IMR-90 (cell line): ENCODE measurements at regions not wholly inside any gene's neighbourhood (a gene's known extent, or its start where the extent isn't known, plus 50 kb on each side); places are given as distances from the start of the nearest gene placed in this dataset.

ENCODE experiments used
- ATAC-seq: fragments of 200-7000 bp; cut with Tn5 transposase; 2 replicates; pipeline ENCODE4 v1.9.1; 2020; ENCODE audit warnings: low read depth, mild to moderate bottlenecking, moderate library complexity
- BruUV-seq: library from RNA; stranded (reverse); fragments of 400-500 nt; replicated peaks from 2 replicates; lab custom pipeline; 2021; lab: Mats Ljungman, UMichigan
- CTCF ChIA-PET: fragments of 300-600 bp; formaldehyde crosslinking; extraction: SDS; loops from one replicate; lab custom pipeline; 2021; ENCODE audit warnings: antibody characterized with exemption; lab: Yijun Ruan, JAX
- POLR2A ChIA-PET: fragments of 300-600 bp; sonication (Branson Sonifier 250); formaldehyde crosslinking; loops from one replicate; lab custom pipeline; 2022; ENCODE audit warnings: antibody characterized with exemption; ENCODE audit not compliant: unreplicated experiment; lab: Charles Lee
- DNase-seq: peaks from one replicate; pipeline ENCODE4 v3.0.0; 2013
- H2AFZ ChIP-seq: replicated peaks from 2 replicates; pipeline ENCODE3; 2013; ENCODE audit warnings: low read length, mild to moderate bottlenecking; ENCODE audit not compliant: poor library complexity
- H2AK5ac ChIP-seq: 2 replicates; pipeline ENCODE4 v1.6.1; 2013; ENCODE audit warnings: low read depth, low read length, inconsistent platforms
- H2AK9ac ChIP-seq: replicated peaks from 2 replicates; pipeline ENCODE3; 2013; ENCODE audit warnings: mild to moderate bottlenecking, low read depth, low read length, moderate library complexity; ENCODE audit not compliant: poor library complexity
- H2BK120ac ChIP-seq: 2 replicates; pipeline ENCODE4 v1.6.1; 2013; ENCODE audit warnings: low read depth, low read length, inconsistent platforms
- H2BK15ac ChIP-seq: 3 replicates; pipeline ENCODE4 v1.6.1; 2013; ENCODE audit warnings: low read depth, low read length, inconsistent platforms
- H2BK20ac ChIP-seq: 2 replicates; pipeline ENCODE4 v1.6.1; 2013; ENCODE audit warnings: low read depth, mild to moderate bottlenecking, inconsistent platforms, low read length, moderate library complexity
- H2BK5ac ChIP-seq: 2 replicates; pipeline ENCODE4 v1.6.1; 2013; ENCODE audit warnings: mild to moderate bottlenecking, low read depth, low read length, inconsistent platforms; ENCODE audit not compliant: poor library complexity, severe bottlenecking
- H3K14ac ChIP-seq: replicated peaks from 2 replicates; pipeline ENCODE4 v1.6.1; 2013; ENCODE audit warnings: low read depth, low read length, inconsistent platforms
- H3K18ac ChIP-seq: 2 replicates; pipeline ENCODE4 v1.6.1; 2013; ENCODE audit warnings: low read depth, low read length, control low read depth
- H3K23ac ChIP-seq: 2 replicates; pipeline ENCODE4 v1.6.1; 2013; ENCODE audit warnings: low read depth, low read length, inconsistent platforms
- H3K27ac ChIP-seq: 2 replicates; pipeline ENCODE4 v1.5.1; 2013; ENCODE audit warnings: mild to moderate bottlenecking, control low read depth, low read length; ENCODE audit not compliant: insufficient read depth
- H3K27me3 ChIP-seq: 2 replicates; pipeline ENCODE4 v1.6.1; 2013; ENCODE audit warnings: low read length; ENCODE audit not compliant: control insufficient read depth, insufficient read depth
- H3K36me3 ChIP-seq: 2 replicates; pipeline ENCODE4 v1.6.1; 2013; ENCODE audit warnings: low read length, mixed read lengths; ENCODE audit not compliant: control insufficient read depth, insufficient read depth
- H3K4ac ChIP-seq: 2 replicates; pipeline ENCODE4 v1.6.1; 2013; ENCODE audit warnings: low read depth, low read length, inconsistent platforms
- H3K4me1 ChIP-seq: 2 replicates; pipeline ENCODE4 v1.6.1; 2013; ENCODE audit warnings: low read length, mixed read lengths; ENCODE audit not compliant: control insufficient read depth, insufficient read depth
- H3K4me2 ChIP-seq: 2 replicates; pipeline ENCODE4 v1.6.1; 2013; ENCODE audit warnings: low read depth, mild to moderate bottlenecking, control low read depth, low read length, moderate library complexity
- H3K4me3 ChIP-seq: 2 replicates; pipeline ENCODE4 v1.5.1; 2013; ENCODE audit warnings: low read depth, mild to moderate bottlenecking, control low read depth, low read length, moderate library complexity; ENCODE audit not compliant: insufficient read depth
- H3K56ac ChIP-seq: 2 replicates; pipeline ENCODE4 v1.6.1; 2013; ENCODE audit warnings: low read length, inconsistent platforms; ENCODE audit not compliant: insufficient read depth; ENCODE audit errors: extremely low read depth
- H3K79me1 ChIP-seq, 2 experiments: 2 replicates each; pipeline ENCODE4 v1.6.1; 2013; ENCODE audit warnings: low read length in 2 of 2, inconsistent platforms in 1 of 2, low read depth in 1 of 2
- H3K9ac ChIP-seq: 2 replicates; pipeline ENCODE4 v1.6.1; 2013; ENCODE audit warnings: low read depth, low read length, control low read depth
- H3K9me1 ChIP-seq: 2 replicates; pipeline ENCODE4 v1.6.1; 2013; ENCODE audit warnings: low read length, inconsistent platforms; ENCODE audit not compliant: insufficient read depth
- H3K9me3 ChIP-seq: 2 replicates; pipeline ENCODE4 v1.6.1; 2013; ENCODE audit warnings: low read length; ENCODE audit not compliant: control insufficient read depth, insufficient read depth
- H4K20me1 ChIP-seq: 2 replicates; pipeline ENCODE4 v1.6.1; 2013; ENCODE audit warnings: low read length, inconsistent platforms; ENCODE audit not compliant: insufficient read depth
- H4K5ac ChIP-seq: 2 replicates; pipeline ENCODE4 v1.6.1; 2013; ENCODE audit warnings: mild to moderate bottlenecking, low read depth, low read length, control low read depth
- H4K8ac ChIP-seq, 2 experiments: 2 replicates each; pipeline ENCODE4 v1.6.1; 2013; ENCODE audit warnings: low read depth in 2 of 2, low read length in 2 of 2, control low read depth in 1 of 2, inconsistent platforms in 1 of 2
- H4K91ac ChIP-seq: 2 replicates; pipeline ENCODE4 v1.6.1; 2013; ENCODE audit warnings: low read depth, low read length, inconsistent platforms; ENCODE audit not compliant: insufficient read depth
- BHLHE40 ChIP-seq: fragments of 150-350 bp; IDR thresholded peaks from 2 replicates; pipeline ENCODE4 v1.6.1; 2016; ENCODE audit warnings: mild to moderate bottlenecking, low read depth, low read length
- MAFK ChIP-seq: IDR thresholded peaks from 2 replicates; pipeline ENCODE4 v1.6.1; 2012; ENCODE audit warnings: low read depth, low read length, improper control_type of control experiment
- MAZ ChIP-seq: IDR thresholded peaks from 2 replicates; pipeline ENCODE4 v1.6.1; 2012; ENCODE audit warnings: low read depth, mild to moderate bottlenecking, low read length, improper control_type of control experiment, moderate library complexity, borderline replicate concordance
- MXI1 ChIP-seq: IDR thresholded peaks from 2 replicates; pipeline ENCODE4 v1.6.1; 2012; ENCODE audit warnings: low read depth, mild to moderate bottlenecking, low read length, moderate library complexity, borderline replicate concordance
- NFE2L2 ChIP-seq: fragments of 150-350 bp; IDR thresholded peaks from 2 replicates; pipeline ENCODE4 v1.6.1; 2016; ENCODE audit warnings: low read depth, mild to moderate bottlenecking, low read length
- POLR2A ChIP-seq: IDR thresholded peaks from 2 replicates; pipeline ENCODE4 v1.6.1; 2012; ENCODE audit warnings: mild to moderate bottlenecking, low read depth, low read length
- RCOR1 ChIP-seq: IDR thresholded peaks from 2 replicates; pipeline ENCODE4 v1.6.1; 2012; ENCODE audit warnings: mild to moderate bottlenecking, low read length, improper control_type of control experiment; ENCODE audit not compliant: insufficient replicate concordance
- RFX5 ChIP-seq: IDR thresholded peaks from 2 replicates; pipeline ENCODE4 v1.8.0; 2012; ENCODE audit warnings: low read depth, mild to moderate bottlenecking, low read length, moderate library complexity
- SMC3 ChIP-seq: fragments of 150-350 bp; IDR thresholded peaks from 2 replicates; pipeline ENCODE4 v1.6.1; 2016; ENCODE audit warnings: low read depth, mild to moderate bottlenecking, antibody characterized with exemption, low read length, moderate library complexity
- WGBS, 2 experiments: methylation state at CpG; one replicate each; pipeline versions ENCODE4 v1.1.5 to v1.1.7; 2013; ENCODE audit warnings: missing lambda C conversion rate in 2 of 2; ENCODE audit not compliant: insufficient read length in 1 of 2; ENCODE audit errors: extremely low coverage in 2 of 2; 5-methylcytosine and 5-hydroxymethylcytosine counted together
- dilution Hi-C: fragments of 300-500 bp; cut with HindIII; formaldehyde crosslinking; loops from one replicate; pipeline ENCODE4 v1.14.3; 2018; ENCODE audit warnings: low sequenced_read_pairs; ENCODE audit not compliant: unreplicated experiment
- in situ Hi-C: fragments of 300-500 bp; cut with MboI; formaldehyde crosslinking; loops from 3 replicates; pipeline ENCODE4 v1.14.3; 2019; ENCODE audit warnings: low sequenced_read_pairs, inconsistent platforms, mixed read lengths
- intact Hi-C: fragments of 100-400 bp; cut with micrococcal nuclease; formaldehyde crosslinking; loops from 2 replicates; pipeline ENCODE4 v1.10.0; 2022
- TF ChIP-seq, protein P1 (sequence below): fragments of 150-350 bp; IDR thresholded peaks from 2 replicates; pipeline ENCODE4 v1.6.1; 2016; ENCODE audit warnings: low read depth, mild to moderate bottlenecking, low read length, moderate library complexity, borderline replicate concordance
- TF ChIP-seq, protein P2 (sequence below): fragments of 150-350 bp; IDR thresholded peaks from 2 replicates; pipeline ENCODE4 v1.6.1; 2017; ENCODE audit warnings: mild to moderate bottlenecking, antibody characterized with exemption, low read length, low read depth
- TF ChIP-seq, protein P3 (sequence below): conservative IDR thresholded peaks from 2 replicates; pipeline ENCODE4 v1.5.1; 2012; ENCODE audit warnings: mild to moderate bottlenecking, low read depth, low read length, improper control_type of control experiment

DNA sequence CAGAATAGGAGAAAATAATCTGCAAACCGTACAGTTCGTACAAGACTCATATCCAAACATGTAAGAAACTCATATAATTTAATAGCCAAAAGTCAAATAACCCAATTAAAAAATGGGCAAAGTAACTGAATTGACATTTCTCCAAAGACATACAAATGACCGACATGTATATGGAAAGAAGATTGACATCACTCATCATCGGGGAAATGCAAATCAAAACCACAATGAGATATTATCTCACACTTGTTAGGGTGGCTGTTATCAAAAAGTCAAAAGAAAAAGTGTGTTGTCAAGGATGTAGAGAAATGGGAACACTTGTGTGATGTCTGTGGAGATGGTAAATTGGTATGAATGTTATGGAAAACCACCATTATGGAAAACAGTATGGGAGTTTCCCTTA, 70.5 kb upstream of the STXBP5 start:
- no TSS peak for BruUV-seq
- Histone ChIP-seq H2BK5ac (no peak overlapping the region), H2AK5ac (no peak overlapping the region), H2BK20ac (no peak overlapping the region), H3K14ac (no peak overlapping the region), H3K4me3 (no peak overlapping the region), H2AFZ (no peak overlapping the region), H3K4me2 (no peak overlapping the region), H3K4ac (no peak overlapping the region), H3K27me3 (no peaks in the 10 kb centered on the region), H2BK120ac (no peak overlapping the region), H2AK9ac (no peak overlapping the region), H3K56ac (no peak overlapping the region), H3K9me3 (no peaks in the 10 kb centered on the region), H4K20me1 (no peaks in the 10 kb centered on the region), H3K27ac (no peak overlapping the region), H4K8ac (no peak overlapping the region), H3K9me1 (no peaks in the 10 kb centered on the region), H2BK15ac (no peak overlapping the region), H4K91ac (no peak overlapping the region), H4K5ac (no peak overlapping the region), H3K9ac (no peak overlapping the region), H3K4me1 (no peaks in the 10 kb centered on the region; the same call in 1 of the 2 replicates), H3K36me3 (no peaks in the 10 kb centered on the region), H3K79me1 (no peaks in the 10 kb centered on the region), H3K23ac (no peak overlapping the region), H3K18ac (no peak overlapping the region)
- WGBS, 2 experiments: no CpG with 5 or more reads among the region's 4 CpGs
- in situ Hi-C loops (no loop called here), dilution Hi-C loops (no loop called here), intact Hi-C loops (no loop called here)
- ChIA-PET CTCF (no interaction called here), POLR2A (no interaction called here)
- DNase-seq (no peak), ATAC-seq (no peak)
- TF ChIP-seq SMC3 (no peak), MAZ (no peak), MAFK (no peak), MXI1 (no peak), POLR2A (no peak), RCOR1 (no peak), BHLHE40 (no peak), RFX5 (no peak), NFE2L2 (no peak)
- TF ChIP-seq, protein P1, sequence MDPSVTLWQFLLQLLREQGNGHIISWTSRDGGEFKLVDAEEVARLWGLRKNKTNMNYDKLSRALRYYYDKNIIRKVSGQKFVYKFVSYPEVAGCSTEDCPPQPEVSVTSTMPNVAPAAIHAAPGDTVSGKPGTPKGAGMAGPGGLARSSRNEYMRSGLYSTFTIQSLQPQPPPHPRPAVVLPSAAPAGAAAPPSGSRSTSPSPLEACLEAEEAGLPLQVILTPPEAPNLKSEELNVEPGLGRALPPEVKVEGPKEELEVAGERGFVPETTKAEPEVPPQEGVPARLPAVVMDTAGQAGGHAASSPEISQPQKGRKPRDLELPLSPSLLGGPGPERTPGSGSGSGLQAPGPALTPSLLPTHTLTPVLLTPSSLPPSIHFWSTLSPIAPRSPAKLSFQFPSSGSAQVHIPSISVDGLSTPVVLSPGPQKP: no peak
- TF ChIP-seq, protein P2, sequence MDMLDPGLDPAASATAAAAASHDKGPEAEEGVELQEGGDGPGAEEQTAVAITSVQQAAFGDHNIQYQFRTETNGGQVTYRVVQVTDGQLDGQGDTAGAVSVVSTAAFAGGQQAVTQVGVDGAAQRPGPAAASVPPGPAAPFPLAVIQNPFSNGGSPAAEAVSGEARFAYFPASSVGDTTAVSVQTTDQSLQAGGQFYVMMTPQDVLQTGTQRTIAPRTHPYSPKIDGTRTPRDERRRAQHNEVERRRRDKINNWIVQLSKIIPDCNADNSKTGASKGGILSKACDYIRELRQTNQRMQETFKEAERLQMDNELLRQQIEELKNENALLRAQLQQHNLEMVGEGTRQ: no peak
- TF ChIP-seq, protein P3, sequence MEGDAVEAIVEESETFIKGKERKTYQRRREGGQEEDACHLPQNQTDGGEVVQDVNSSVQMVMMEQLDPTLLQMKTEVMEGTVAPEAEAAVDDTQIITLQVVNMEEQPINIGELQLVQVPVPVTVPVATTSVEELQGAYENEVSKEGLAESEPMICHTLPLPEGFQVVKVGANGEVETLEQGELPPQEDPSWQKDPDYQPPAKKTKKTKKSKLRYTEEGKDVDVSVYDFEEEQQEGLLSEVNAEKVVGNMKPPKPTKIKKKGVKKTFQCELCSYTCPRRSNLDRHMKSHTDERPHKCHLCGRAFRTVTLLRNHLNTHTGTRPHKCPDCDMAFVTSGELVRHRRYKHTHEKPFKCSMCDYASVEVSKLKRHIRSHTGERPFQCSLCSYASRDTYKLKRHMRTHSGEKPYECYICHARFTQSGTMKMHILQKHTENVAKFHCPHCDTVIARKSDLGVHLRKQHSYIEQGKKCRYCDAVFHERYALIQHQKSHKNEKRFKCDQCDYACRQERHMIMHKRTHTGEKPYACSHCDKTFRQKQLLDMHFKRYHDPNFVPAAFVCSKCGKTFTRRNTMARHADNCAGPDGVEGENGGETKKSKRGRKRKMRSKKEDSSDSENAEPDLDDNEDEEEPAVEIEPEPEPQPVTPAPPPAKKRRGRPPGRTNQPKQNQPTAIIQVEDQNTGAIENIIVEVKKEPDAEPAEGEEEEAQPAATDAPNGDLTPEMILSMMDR: no peak
